ENCODE measurements at regions not wholly inside any gene's neighbourhood (a gene's known extent, or its start where the extent isn't known, plus 50 kb on each side); places are given as distances from the start of the nearest gene placed in this dataset.

- TF ChIP-seq CTCF (IDR thresholded peaks at IDR 0.05) (no peak), POLR2AphosphoS5 (IDR thresholded peaks at IDR 0.05) (no peak), POLR2A (IDR thresholded peaks at IDR 0.05) (no peak), EP300 (IDR thresholded peaks at IDR 0.05) (no peak)
Observed at GRCh38 chr6:144683216-144684070, 398.3 kb downstream of the UTRN start.

All from suprapubic skin (tissue), 4 donors.